H1 (cell line): ENCODE measurements at regions not wholly inside any gene's neighbourhood (a gene's known extent, or its start where the extent isn't known, plus 50 kb on each side); places are given as distances from the start of the nearest gene placed in this dataset.

ENCODE experiments used
- BCL11A ChIP-seq, 2 experiments: IDR thresholded peaks; one replicate each; pipeline ENCODE4 v1.6.1; 2011; ENCODE audit warnings: low read depth in 2 of 2, low read length in 2 of 2, mild to moderate bottlenecking in 2 of 2
- BRCA1 ChIP-seq: IDR thresholded peaks from 2 replicates; pipeline ENCODE4 v1.6.1; 2012; ENCODE audit warnings: low read depth, low read length, improper control_type of control experiment
- CHD1 ChIP-seq: IDR thresholded peaks from 2 replicates; pipeline ENCODE4 v1.6.1; 2012; ENCODE audit warnings: low read depth, low read length, improper control_type of control experiment
- EZH2 ChIP-seq: fragments of 200-600 bp; sonication (generic); IDR thresholded peaks from 2 replicates; pipeline ENCODE4 v1.7.1; 2012; ENCODE audit warnings: low read depth, mild to moderate bottlenecking, moderate library complexity, low read length, inconsistent platforms; ENCODE audit not compliant: severe bottlenecking
- KDM1A ChIP-seq: fragments of 200-600, 300-600 bp; sonication (generic); IDR thresholded peaks from 2 replicates; pipeline ENCODE4 v1.7.1; 2016; ENCODE audit warnings: mild to moderate bottlenecking, low read length, borderline replicate concordance
- MAFK ChIP-seq: IDR thresholded peaks from 2 replicates; pipeline ENCODE4 v1.6.1; 2012; ENCODE audit warnings: low read depth, mild to moderate bottlenecking, improper control_type of control experiment, low read length
- POLR2A ChIP-seq, 2 experiments: IDR thresholded peaks; 1 replicate in 1 of 2; 2 replicates in 1 of 2; pipeline ENCODE4 v1.6.1; 2011; ENCODE audit warnings: low read depth in 2 of 2, low read length in 2 of 2, mild to moderate bottlenecking in 2 of 2; ENCODE audit errors: control extremely low read depth in 1 of 2
- RAD21 ChIP-seq, 2 experiments: IDR thresholded peaks in 1 of 2; conservative IDR thresholded peaks in 1 of 2; 2 replicates each; pipeline ENCODE4 v1.6.1; 2011; ENCODE audit warnings: low read depth in 2 of 2, low read length in 2 of 2, improper control_type of control experiment in 1 of 2, inconsistent platforms in 1 of 2, mild to moderate bottlenecking in 1 of 2, moderate library complexity in 1 of 2
- RFX5 ChIP-seq: IDR thresholded peaks from 2 replicates; pipeline ENCODE4 v1.6.1; 2011; ENCODE audit warnings: low read depth, low read length, improper control_type of control experiment, borderline replicate concordance
- SIRT6 ChIP-seq: IDR thresholded peaks from one replicate; pipeline ENCODE4 v1.7.1; 2012; ENCODE audit warnings: low read length, inconsistent platforms
- SUZ12 ChIP-seq: fragments of 200-600 bp; sonication (generic); IDR thresholded peaks from 2 replicates; pipeline ENCODE4 v1.6.1; 2012; ENCODE audit warnings: mild to moderate bottlenecking, inconsistent platforms, low read length, moderate library complexity, mixed read lengths
- YY1 ChIP-seq: IDR thresholded peaks from 2 replicates; pipeline ENCODE4 v1.6.1; 2011; ENCODE audit warnings: low read depth, mild to moderate bottlenecking, low read length
- TF ChIP-seq, protein P1 (sequence below), 3 experiments: IDR thresholded peaks; 1 replicate in 2 of 3; 2 replicates in 1 of 3; pipeline versions ENCODE4 v1.5.1 to v1.6.1; 2011; ENCODE audit warnings: low read length in 3 of 3, mild to moderate bottlenecking in 3 of 3, inconsistent platforms in 2 of 3, low read depth in 1 of 3, moderate library complexity in 1 of 3; ENCODE audit not compliant: insufficient read depth in 1 of 3; ENCODE audit errors: control extremely low read depth in 1 of 3

DNA sequence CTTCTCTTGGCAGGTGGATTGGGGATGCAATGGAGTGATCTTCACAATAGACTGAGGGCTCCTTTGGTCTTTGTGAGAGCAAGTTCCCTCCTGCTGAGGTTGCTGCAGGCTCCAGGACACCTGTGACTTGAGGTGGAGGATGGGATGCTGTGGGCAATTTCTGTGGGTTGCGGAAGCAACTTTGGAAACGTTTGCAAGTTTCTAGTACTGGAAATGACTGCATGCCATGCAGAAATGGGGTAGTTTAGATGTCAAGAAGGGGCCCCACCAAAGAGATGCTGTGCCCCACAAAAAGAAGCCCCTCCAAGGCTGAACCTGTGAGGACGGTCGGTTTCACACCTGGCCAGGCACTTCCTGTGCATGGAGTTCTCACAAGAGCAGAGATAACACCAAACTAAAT lies 80.4 kb upstream of the XCR1 start:
- TF ChIP-seq SUZ12 (no peak), RFX5 (no peak), POLR2A (IDR thresholded peaks at IDR 0.05; ENCODE audit: control extremely low read depth in 1 of 2, low read depth in 2 of 2, low read length in 2 of 2) (no peak), MAFK (no peak), CHD1 (no peak), RAD21 (IDR thresholded peaks at IDR 0.05 in 1 of 2, conservative IDR thresholded peaks at IDR 0.05 in 1 of 2; ENCODE audit: low read depth in 2 of 2, low read length in 2 of 2) (no peak), KDM1A (no peak), BRCA1 (no peak), BCL11A (IDR thresholded peaks at IDR 0.05; ENCODE audit: low read depth in 2 of 2, low read length in 2 of 2) (no peak), YY1 (no peak), EZH2 (no peak), SIRT6 (no peak)
- TF ChIP-seq, protein P1, sequence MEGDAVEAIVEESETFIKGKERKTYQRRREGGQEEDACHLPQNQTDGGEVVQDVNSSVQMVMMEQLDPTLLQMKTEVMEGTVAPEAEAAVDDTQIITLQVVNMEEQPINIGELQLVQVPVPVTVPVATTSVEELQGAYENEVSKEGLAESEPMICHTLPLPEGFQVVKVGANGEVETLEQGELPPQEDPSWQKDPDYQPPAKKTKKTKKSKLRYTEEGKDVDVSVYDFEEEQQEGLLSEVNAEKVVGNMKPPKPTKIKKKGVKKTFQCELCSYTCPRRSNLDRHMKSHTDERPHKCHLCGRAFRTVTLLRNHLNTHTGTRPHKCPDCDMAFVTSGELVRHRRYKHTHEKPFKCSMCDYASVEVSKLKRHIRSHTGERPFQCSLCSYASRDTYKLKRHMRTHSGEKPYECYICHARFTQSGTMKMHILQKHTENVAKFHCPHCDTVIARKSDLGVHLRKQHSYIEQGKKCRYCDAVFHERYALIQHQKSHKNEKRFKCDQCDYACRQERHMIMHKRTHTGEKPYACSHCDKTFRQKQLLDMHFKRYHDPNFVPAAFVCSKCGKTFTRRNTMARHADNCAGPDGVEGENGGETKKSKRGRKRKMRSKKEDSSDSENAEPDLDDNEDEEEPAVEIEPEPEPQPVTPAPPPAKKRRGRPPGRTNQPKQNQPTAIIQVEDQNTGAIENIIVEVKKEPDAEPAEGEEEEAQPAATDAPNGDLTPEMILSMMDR (IDR thresholded peaks at IDR 0.05; ENCODE audit: control extremely low read depth in 1 of 3, insufficient read depth in 1 of 3, low read depth in 1 of 3, low read length in 3 of 3) = no peak
